ENCODE measurements at regions not wholly inside any gene's neighbourhood (a gene's known extent, or its start where the extent isn't known, plus 50 kb on each side); places are given as distances from the start of the nearest gene placed in this dataset.
A peak's percentile ranks its signal among the peaks of the same experiment; 100 is the strongest.
"Not testable (repeated sequence)": the region's sequence is repeated elsewhere in the genome, so short reads cannot be mapped to it uniquely, and the experiment has no call there.

DNA sequence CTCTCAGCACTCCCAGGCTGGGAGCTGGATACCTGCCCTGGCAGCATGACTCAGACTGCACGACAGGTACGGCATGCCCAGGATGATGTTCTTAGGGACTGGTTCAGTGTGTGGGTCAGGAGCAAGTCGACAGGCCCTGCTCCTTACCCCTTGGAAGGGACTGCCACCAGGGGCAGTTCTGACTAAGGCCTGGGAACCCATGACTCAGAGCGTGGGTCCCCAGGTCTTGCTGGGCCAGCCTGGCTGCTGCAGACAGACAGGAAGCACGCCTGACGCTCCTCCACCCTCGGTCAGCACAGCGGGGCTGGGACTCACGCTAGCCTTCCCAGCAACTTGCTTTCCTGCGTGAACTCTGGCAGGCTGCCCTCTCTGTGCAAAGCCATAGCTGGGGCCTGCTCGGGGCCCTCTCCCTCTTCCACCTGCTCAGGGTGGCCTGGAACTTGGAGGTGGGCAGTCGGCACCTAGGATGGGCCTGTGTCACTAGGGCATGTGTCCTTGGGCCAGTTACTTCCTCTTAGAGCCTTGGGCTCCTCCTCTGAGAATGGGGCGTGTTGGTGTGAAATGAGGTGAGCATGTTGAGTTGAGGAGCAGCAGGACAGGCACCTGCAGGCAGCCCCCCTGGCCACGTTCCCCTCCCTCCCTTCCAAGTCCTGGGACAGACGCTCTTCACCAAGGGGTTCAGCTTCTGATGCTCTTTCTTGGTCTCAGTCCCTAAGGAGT lies 127.0 kb upstream of the AKAP13 start:
- in situ Hi-C loops (cut with HindIII; ENCODE audit: extremely low pct_ligation_motif_present, low pct_unique_long_range_greater_than_20kb) = not testable (repeated sequence)

DNA sequence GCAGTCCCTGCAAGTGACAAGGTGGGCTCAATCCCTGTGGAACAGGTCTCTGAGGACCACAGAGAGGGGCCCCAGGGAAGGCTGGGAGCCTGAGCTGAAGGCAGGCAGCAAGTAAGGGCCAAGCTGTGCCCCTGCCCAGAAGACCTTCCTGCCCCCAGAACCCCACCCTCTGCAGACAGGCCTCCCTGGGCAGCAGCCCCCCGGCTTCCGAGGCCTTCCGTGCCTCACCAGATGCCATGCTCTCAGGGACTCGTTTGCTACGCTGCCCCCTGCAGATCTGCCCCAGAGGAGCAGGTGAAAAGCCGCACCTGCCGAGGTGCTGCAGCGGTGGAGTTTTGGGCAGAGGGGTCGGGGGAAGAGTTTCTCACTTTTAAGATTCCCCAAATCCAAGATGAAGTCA lies 125.4 kb upstream of the AKAP13 start:
- H3K27ac ChIP-seq (ENCODE audit: extremely low read length, insufficient read depth, low read length); H4K20me1 ChIP-seq (ENCODE audit: insufficient read depth, low read length); H2AFZ ChIP-seq (ENCODE audit: low read length); CTCF ChIA-PET (ENCODE audit: low intra/inter-chr PET ratio, low total read pairs); H3K27me3 ChIP-seq (ENCODE audit: control insufficient read depth in 1 of 2, insufficient read depth in 2 of 2, low read length in 2 of 2); H3K9ac ChIP-seq (ENCODE audit: insufficient read depth, low read depth, low read length); H3K9me3 ChIP-seq (ENCODE audit: low read length); DNase-seq (ENCODE audit: low spot score); H3K36me3 ChIP-seq (replicated peaks in 1 of 2; ENCODE audit: control insufficient read depth in 1 of 2, insufficient read depth in 2 of 2, low read length in 2 of 2); BruUV-seq (replicated peaks); H3K4me3 ChIP-seq (replicated peaks in 1 of 3; ENCODE audit: insufficient read depth in 1 of 3, low read depth in 2 of 3, low read length in 3 of 3); H3K79me2 ChIP-seq (ENCODE audit: insufficient read depth, low read length); POLR2A ChIA-PET; H3K4me2 ChIP-seq (ENCODE audit: low read depth, low read length); ATAC-seq; FAIRE-seq; in situ Hi-C loops (cut with HindIII; ENCODE audit: extremely low pct_ligation_motif_present, low pct_unique_long_range_greater_than_20kb); intact Hi-C loops (cut with micrococcal nuclease; ENCODE audit: unreplicated experiment): not testable (repeated sequence)
- WGBS (ENCODE audit: low lambda C conversion rate) = 72% methylated on average over 4 of the region's 9 CpGs
- peaks cover 14% of the 10 kb centered on the region; the same call in 1 of the 2 replicates for H3K4me1 ChIP-seq (ENCODE audit: insufficient read depth, low read length)

More for the DNA sequence above, 127.0 kb upstream of the AKAP13 start:
- FAIRE-seq; BruUV-seq (replicated peaks); H3K27ac ChIP-seq (ENCODE audit: extremely low read length, insufficient read depth, low read length); H3K36me3 ChIP-seq (replicated peaks in 1 of 2; ENCODE audit: control insufficient read depth in 1 of 2, insufficient read depth in 2 of 2, low read length in 2 of 2); DNase-seq (ENCODE audit: low spot score); H3K9ac ChIP-seq (ENCODE audit: insufficient read depth, low read depth, low read length); POLR2A ChIA-PET; H3K79me2 ChIP-seq (ENCODE audit: insufficient read depth, low read length); H2AFZ ChIP-seq (ENCODE audit: low read length); H3K27me3 ChIP-seq (ENCODE audit: control insufficient read depth in 1 of 2, insufficient read depth in 2 of 2, low read length in 2 of 2); H3K9me3 ChIP-seq (ENCODE audit: low read length); intact Hi-C loops (cut with micrococcal nuclease; ENCODE audit: unreplicated experiment); CTCF ChIA-PET (ENCODE audit: low intra/inter-chr PET ratio, low total read pairs); H4K20me1 ChIP-seq (ENCODE audit: insufficient read depth, low read length): not testable (repeated sequence)
- Histone ChIP-seq H3K4me2 (ENCODE audit: low read depth, low read length) (peak overlapping the region; percentile 55; the same call in 1 of the 2 replicates), H3K4me3 (replicated peaks in 1 of 3; ENCODE audit: insufficient read depth in 1 of 3, low read depth in 2 of 3, low read length in 3 of 3) (peak overlapping the region in 1 of 3 experiments; percentile 28; a peak in 2 of 6 replicates), H3K4me1 (ENCODE audit: insufficient read depth, low read length) (peaks cover 14% of the 10 kb centered on the region; the same call in 1 of the 2 replicates)
- 28% methylated on average over 3 of the region's 15 CpGs for WGBS (ENCODE audit: low lambda C conversion rate)
- 0 out of 2 replicates have a peak, but pooled peaks have one; percentile 16 for TF ChIP-seq FOSL2 (CRISPR knock-in tag; IDR thresholded peaks at IDR 0.05)
- TF ChIP-seq, protein P1, sequence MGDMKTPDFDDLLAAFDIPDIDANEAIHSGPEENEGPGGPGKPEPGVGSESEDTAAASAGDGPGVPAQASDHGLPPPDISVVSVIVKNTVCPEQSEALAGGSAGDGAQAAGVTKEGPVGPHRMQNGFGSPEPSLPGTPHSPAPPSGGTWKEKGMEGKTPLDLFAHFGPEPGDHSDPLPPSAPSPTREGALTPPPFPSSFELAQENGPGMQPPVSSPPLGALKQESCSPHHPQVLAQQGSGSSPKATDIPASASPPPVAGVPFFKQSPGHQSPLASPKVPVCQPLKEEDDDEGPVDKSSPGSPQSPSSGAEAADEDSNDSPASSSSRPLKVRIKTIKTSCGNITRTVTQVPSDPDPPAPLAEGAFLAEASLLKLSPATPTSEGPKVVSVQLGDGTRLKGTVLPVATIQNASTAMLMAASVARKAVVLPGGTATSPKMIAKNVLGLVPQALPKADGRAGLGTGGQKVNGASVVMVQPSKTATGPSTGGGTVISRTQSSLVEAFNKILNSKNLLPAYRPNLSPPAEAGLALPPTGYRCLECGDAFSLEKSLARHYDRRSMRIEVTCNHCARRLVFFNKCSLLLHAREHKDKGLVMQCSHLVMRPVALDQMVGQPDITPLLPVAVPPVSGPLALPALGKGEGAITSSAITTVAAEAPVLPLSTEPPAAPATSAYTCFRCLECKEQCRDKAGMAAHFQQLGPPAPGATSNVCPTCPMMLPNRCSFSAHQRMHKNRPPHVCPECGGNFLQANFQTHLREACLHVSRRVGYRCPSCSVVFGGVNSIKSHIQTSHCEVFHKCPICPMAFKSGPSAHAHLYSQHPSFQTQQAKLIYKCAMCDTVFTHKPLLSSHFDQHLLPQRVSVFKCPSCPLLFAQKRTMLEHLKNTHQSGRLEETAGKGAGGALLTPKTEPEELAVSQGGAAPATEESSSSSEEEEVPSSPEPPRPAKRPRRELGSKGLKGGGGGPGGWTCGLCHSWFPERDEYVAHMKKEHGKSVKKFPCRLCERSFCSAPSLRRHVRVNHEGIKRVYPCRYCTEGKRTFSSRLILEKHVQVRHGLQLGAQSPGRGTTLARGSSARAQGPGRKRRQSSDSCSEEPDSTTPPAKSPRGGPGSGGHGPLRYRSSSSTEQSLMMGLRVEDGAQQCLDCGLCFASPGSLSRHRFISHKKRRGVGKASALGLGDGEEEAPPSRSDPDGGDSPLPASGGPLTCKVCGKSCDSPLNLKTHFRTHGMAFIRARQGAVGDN (CRISPR knock-in tag; IDR thresholded peaks at IDR 0.05) = peak; percentile 39
- peak; percentile 63 for ATAC-seq

DNA sequence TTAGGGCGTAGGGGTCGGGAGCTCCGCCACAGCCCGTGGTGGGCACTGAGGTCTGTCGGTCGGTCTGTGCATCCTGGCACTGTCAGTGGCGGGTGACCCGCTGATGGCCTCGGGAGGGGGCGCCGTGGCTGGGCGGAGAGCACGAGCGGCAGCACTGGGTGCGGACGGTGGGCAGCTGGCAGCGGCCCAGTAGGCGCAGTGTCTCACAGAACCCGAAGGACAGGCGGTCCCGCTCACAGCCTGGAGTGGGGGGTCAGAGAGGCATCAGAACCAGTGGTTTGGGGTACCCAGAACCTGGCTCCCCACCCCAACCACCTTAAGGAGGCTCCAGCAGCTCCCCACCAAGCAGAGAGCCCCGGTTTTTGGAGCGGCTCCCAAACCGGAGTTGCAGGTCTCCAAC lies 124.9 kb upstream of the AKAP13 start:
- not testable (repeated sequence) for FAIRE-seq

More for the DNA sequence above, 124.9 kb upstream of the AKAP13 start:
- ATAC-seq; H3K4me2 ChIP-seq (ENCODE audit: low read depth, low read length); H3K27ac ChIP-seq (ENCODE audit: extremely low read length, insufficient read depth, low read length); H3K4me3 ChIP-seq (replicated peaks in 1 of 3; ENCODE audit: insufficient read depth in 1 of 3, low read depth in 2 of 3, low read length in 3 of 3); H2AFZ ChIP-seq (ENCODE audit: low read length); CTCF ChIA-PET (ENCODE audit: low intra/inter-chr PET ratio, low total read pairs); DNase-seq (ENCODE audit: low spot score); H3K9me3 ChIP-seq (ENCODE audit: low read length); POLR2A ChIA-PET; intact Hi-C loops (cut with micrococcal nuclease; ENCODE audit: unreplicated experiment); H3K36me3 ChIP-seq (replicated peaks in 1 of 2; ENCODE audit: control insufficient read depth in 1 of 2, insufficient read depth in 2 of 2, low read length in 2 of 2); H3K79me2 ChIP-seq (ENCODE audit: insufficient read depth, low read length); H3K27me3 ChIP-seq (ENCODE audit: control insufficient read depth in 1 of 2, insufficient read depth in 2 of 2, low read length in 2 of 2); H3K9ac ChIP-seq (ENCODE audit: insufficient read depth, low read depth, low read length); BruUV-seq (replicated peaks); H4K20me1 ChIP-seq (ENCODE audit: insufficient read depth, low read length); in situ Hi-C loops (cut with HindIII; ENCODE audit: extremely low pct_ligation_motif_present, low pct_unique_long_range_greater_than_20kb): not testable (repeated sequence)
- 80% methylated on average over 11 of the region's 24 CpGs for WGBS (ENCODE audit: low lambda C conversion rate)
- H3K4me1 ChIP-seq (ENCODE audit: insufficient read depth, low read length) = peaks cover 14% of the 10 kb centered on the region; the same call in 1 of the 2 replicates
